ENCODE measurements at regions not wholly inside any gene's neighbourhood (a gene's known extent, or its start where the extent isn't known, plus 50 kb on each side); places are given as distances from the start of the nearest gene placed in this dataset.

GRCh38 chr12:47017041-47017713 is 62.2 kb upstream of the PCED1B start:
- Histone ChIP-seq H3K27ac (ENCODE audit: low read depth, low read length) (no peak overlapping the region), H3K4me3 (ENCODE audit: low read length) (no peak overlapping the region), H2BK5ac (ENCODE audit: low read length) (no peak overlapping the region), H3K4me2 (ENCODE audit: low read length) (no peak overlapping the region), H3K9ac (ENCODE audit: low read length) (no peak overlapping the region), H3K4me1 (ENCODE audit: control insufficient read depth, low read depth, low read length) (no peaks in the 10 kb centered on the region), H3K4ac (ENCODE audit: low read depth, low read length) (no peak overlapping the region), H3K36me3 (ENCODE audit: control insufficient read depth, insufficient read depth, low read length) (no peaks in the 10 kb centered on the region), H2BK15ac (replicated peaks; ENCODE audit: low read depth) (no peak overlapping the region), H3K79me1 (ENCODE audit: low read length) (no peaks in the 10 kb centered on the region), H3K27me3 (ENCODE audit: insufficient read depth, low read length, poor library complexity) (no peaks in the 10 kb centered on the region), H3K18ac (ENCODE audit: low read length) (no peak overlapping the region), H2AK5ac (ENCODE audit: low read length) (no peak overlapping the region), H3K23ac (ENCODE audit: low read length) (no peak overlapping the region), H3K56ac (ENCODE audit: low read length) (no peak overlapping the region), H2BK120ac (ENCODE audit: low read depth, low read length) (no peak overlapping the region), H3K79me2 (ENCODE audit: control insufficient read depth, insufficient read depth, low read length) (no peaks in the 10 kb centered on the region), H4K8ac (ENCODE audit: low read depth, low read length) (no peak overlapping the region), H4K5ac (ENCODE audit: low read length) (no peak overlapping the region)
- WGBS (ENCODE audit: extremely low coverage, insufficient coverage, low lambda C conversion rate): no CpG with 5 or more reads among the region's 6 CpGs
- DNase-seq: no peak

GRCh38 chr12:47017901-47018475 is 61.4 kb upstream of the PCED1B start:
- WGBS (ENCODE audit: extremely low coverage, insufficient coverage, low lambda C conversion rate): no CpG with 5 or more reads among the region's 2 CpGs

GRCh38 chr12:47020211-47020821 is 59.1 kb upstream of the PCED1B start:
- no CpG with 5 or more reads among the region's 7 CpGs for WGBS (ENCODE audit: extremely low coverage, insufficient coverage, low lambda C conversion rate)
- no peak overlapping the region for H3K18ac ChIP-seq (ENCODE audit: low read length)
- H3K4ac ChIP-seq (ENCODE audit: low read depth, low read length): no peak overlapping the region
- H2BK120ac ChIP-seq (ENCODE audit: low read depth, low read length): no peak overlapping the region
- H3K4me2 ChIP-seq (ENCODE audit: low read length): no peak overlapping the region
- H2BK5ac ChIP-seq (ENCODE audit: low read length): no peak overlapping the region
- H3K79me2 ChIP-seq (ENCODE audit: control insufficient read depth, insufficient read depth, low read length): no peaks in the 10 kb centered on the region
- no peaks in the 10 kb centered on the region for H3K36me3 ChIP-seq (ENCODE audit: control insufficient read depth, insufficient read depth, low read length)
- no peak overlapping the region for H3K27ac ChIP-seq (ENCODE audit: low read depth, low read length)
- no peaks in the 10 kb centered on the region for H3K79me1 ChIP-seq (ENCODE audit: low read length)
- no peak overlapping the region for H2BK15ac ChIP-seq (replicated peaks; ENCODE audit: low read depth)
- H3K4me3 ChIP-seq (ENCODE audit: low read length): no peak overlapping the region
- no peak overlapping the region for H4K5ac ChIP-seq (ENCODE audit: low read length)
- H2AK5ac ChIP-seq (ENCODE audit: low read length): no peak overlapping the region
- no peak overlapping the region for H3K56ac ChIP-seq (ENCODE audit: low read length)
- DNase-seq: no peak
- H4K8ac ChIP-seq (ENCODE audit: low read depth, low read length): no peak overlapping the region
- no peak overlapping the region for H3K9ac ChIP-seq (ENCODE audit: low read length)
- no peaks in the 10 kb centered on the region for H3K4me1 ChIP-seq (ENCODE audit: control insufficient read depth, low read depth, low read length)
- no peak overlapping the region for H3K23ac ChIP-seq (ENCODE audit: low read length)
- no peaks in the 10 kb centered on the region for H3K27me3 ChIP-seq (ENCODE audit: insufficient read depth, low read length, poor library complexity)

More at GRCh38 chr12:47017901-47018475, 61.4 kb upstream of the PCED1B start:
- peak; percentile 56 for DNase-seq
- no peak overlapping the region for H3K9ac ChIP-seq (ENCODE audit: low read length)
- no peaks in the 10 kb centered on the region for H3K79me1 ChIP-seq (ENCODE audit: low read length)
- no peak overlapping the region for H3K23ac ChIP-seq (ENCODE audit: low read length)
- H4K5ac ChIP-seq (ENCODE audit: low read length): no peak overlapping the region
- no peak overlapping the region for H3K4me2 ChIP-seq (ENCODE audit: low read length)
- no peak overlapping the region for H3K18ac ChIP-seq (ENCODE audit: low read length)
- no peak overlapping the region for H2BK15ac ChIP-seq (replicated peaks; ENCODE audit: low read depth)
- no peaks in the 10 kb centered on the region for H3K4me1 ChIP-seq (ENCODE audit: control insufficient read depth, low read depth, low read length)
- H3K4ac ChIP-seq (ENCODE audit: low read depth, low read length): no peak overlapping the region
- no peak overlapping the region for H4K8ac ChIP-seq (ENCODE audit: low read depth, low read length)
- H3K27me3 ChIP-seq (ENCODE audit: insufficient read depth, low read length, poor library complexity): no peaks in the 10 kb centered on the region
- no peak overlapping the region for H3K4me3 ChIP-seq (ENCODE audit: low read length)
- no peaks in the 10 kb centered on the region for H3K79me2 ChIP-seq (ENCODE audit: control insufficient read depth, insufficient read depth, low read length)
- H2BK120ac ChIP-seq (ENCODE audit: low read depth, low read length): no peak overlapping the region
- no peak overlapping the region for H2BK5ac ChIP-seq (ENCODE audit: low read length)
- no peak overlapping the region for H3K27ac ChIP-seq (ENCODE audit: low read depth, low read length)
- H3K36me3 ChIP-seq (ENCODE audit: control insufficient read depth, insufficient read depth, low read length): no peaks in the 10 kb centered on the region
- H3K56ac ChIP-seq (ENCODE audit: low read length): no peak overlapping the region
- no peak overlapping the region for H2AK5ac ChIP-seq (ENCODE audit: low read length)

- no peak overlapping the region for H3K4ac ChIP-seq (ENCODE audit: low read depth, low read length)
- H3K36me3 ChIP-seq (ENCODE audit: control insufficient read depth, insufficient read depth, low read length): no peaks in the 10 kb centered on the region
- no peaks in the 10 kb centered on the region for H3K27me3 ChIP-seq (ENCODE audit: insufficient read depth, low read length, poor library complexity)
- H3K56ac ChIP-seq (ENCODE audit: low read length): no peak overlapping the region
- no peak overlapping the region for H3K4me2 ChIP-seq (ENCODE audit: low read length)
- H3K4me1 ChIP-seq (ENCODE audit: control insufficient read depth, low read depth, low read length): no peaks in the 10 kb centered on the region
- H2BK15ac ChIP-seq (replicated peaks; ENCODE audit: low read depth): no peak overlapping the region
- H3K27ac ChIP-seq (ENCODE audit: low read depth, low read length): no peak overlapping the region
- H3K79me2 ChIP-seq (ENCODE audit: control insufficient read depth, insufficient read depth, low read length): no peaks in the 10 kb centered on the region
- H4K8ac ChIP-seq (ENCODE audit: low read depth, low read length): no peak overlapping the region
- H3K79me1 ChIP-seq (ENCODE audit: low read length): no peaks in the 10 kb centered on the region
- H2AK5ac ChIP-seq (ENCODE audit: low read length): no peak overlapping the region
- peak; percentile 77 for DNase-seq
- H3K9ac ChIP-seq (ENCODE audit: low read length): no peak overlapping the region
- WGBS (ENCODE audit: extremely low coverage, insufficient coverage, low lambda C conversion rate): no CpG with 5 or more reads among the region's 2 CpGs
- H3K18ac ChIP-seq (ENCODE audit: low read length): no peak overlapping the region
- H4K5ac ChIP-seq (ENCODE audit: low read length): no peak overlapping the region
- H3K4me3 ChIP-seq (ENCODE audit: low read length): no peak overlapping the region
- H2BK120ac ChIP-seq (ENCODE audit: low read depth, low read length): no peak overlapping the region
- H2BK5ac ChIP-seq (ENCODE audit: low read length): no peak overlapping the region
- H3K23ac ChIP-seq (ENCODE audit: low read length): no peak overlapping the region
These were observed 58.1 kb upstream of the PCED1B start for GRCh38 chr12:47021298-47021697.

GRCh38 chr12:47022296-47022695 is 57.1 kb upstream of the PCED1B start:
- no peaks in the 10 kb centered on the region for H3K79me2 ChIP-seq (ENCODE audit: control insufficient read depth, insufficient read depth, low read length)
- H4K8ac ChIP-seq (ENCODE audit: low read depth, low read length): no peak overlapping the region
- no peak overlapping the region for H3K9ac ChIP-seq (ENCODE audit: low read length)
- no peak overlapping the region for H3K4me2 ChIP-seq (ENCODE audit: low read length)
- H3K27me3 ChIP-seq (ENCODE audit: insufficient read depth, low read length, poor library complexity): no peaks in the 10 kb centered on the region
- no peak overlapping the region for H3K27ac ChIP-seq (ENCODE audit: low read depth, low read length)
- no peak overlapping the region for H3K4ac ChIP-seq (ENCODE audit: low read depth, low read length)
- no peak overlapping the region for H3K23ac ChIP-seq (ENCODE audit: low read length)
- no peak overlapping the region for H2BK120ac ChIP-seq (ENCODE audit: low read depth, low read length)
- no peaks in the 10 kb centered on the region for H3K4me1 ChIP-seq (ENCODE audit: control insufficient read depth, low read depth, low read length)
- H3K18ac ChIP-seq (ENCODE audit: low read length): no peak overlapping the region
- no peak overlapping the region for H2AK5ac ChIP-seq (ENCODE audit: low read length)
- no peak overlapping the region for H4K5ac ChIP-seq (ENCODE audit: low read length)
- DNase-seq: no peak
- no peaks in the 10 kb centered on the region for H3K36me3 ChIP-seq (ENCODE audit: control insufficient read depth, insufficient read depth, low read length)
- no peaks in the 10 kb centered on the region for H3K79me1 ChIP-seq (ENCODE audit: low read length)
- H3K56ac ChIP-seq (ENCODE audit: low read length): no peak overlapping the region
- H2BK5ac ChIP-seq (ENCODE audit: low read length): no peak overlapping the region
- no CpG with 5 or more reads among the region's 2 CpGs for WGBS (ENCODE audit: extremely low coverage, insufficient coverage, low lambda C conversion rate)
- no peak overlapping the region for H3K4me3 ChIP-seq (ENCODE audit: low read length)
- peak overlapping the region; percentile 25 for H2BK15ac ChIP-seq (replicated peaks; ENCODE audit: low read depth)

Measured in mesendoderm (in vitro differentiated cells).